Activated effector memory CD4-positive, alpha-beta T cell treated with Interleukin-2 at 50 U/mL for 16 hours (primary cell): ENCODE measurements at regions not wholly inside any gene's neighbourhood (a gene's known extent, or its start where the extent isn't known, plus 50 kb on each side); places are given as distances from the start of the nearest gene placed in this dataset.
"Not testable (repeated sequence)": the region's sequence is repeated elsewhere in the genome, so short reads cannot be mapped to it uniquely, and the experiment has no call there.

Experiments used
- DNase-seq: peaks from one replicate; pipeline ENCODE4 v3.0.0-alpha.2; 2020

DNA sequence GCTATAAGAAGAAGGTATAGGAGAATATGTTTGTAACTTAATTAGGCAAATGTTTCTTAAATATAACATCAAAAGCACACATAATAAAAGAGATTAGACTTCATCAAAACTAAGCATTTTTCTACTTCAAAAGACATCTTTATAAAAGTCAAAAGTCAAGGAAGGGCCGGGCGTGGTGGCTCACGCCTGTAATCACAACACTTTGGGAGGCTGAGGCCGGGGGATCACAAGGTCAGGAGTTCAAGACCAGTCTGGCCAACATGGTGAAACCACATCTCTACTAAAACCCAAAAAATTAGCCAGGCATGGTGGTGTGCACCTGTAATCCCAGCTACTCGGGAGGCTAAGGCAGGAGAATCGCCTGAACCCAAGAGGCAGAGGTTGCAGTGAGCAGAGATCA is 951.0 kb upstream of the C9orf72 start:
- DNase-seq = not testable (repeated sequence)

DNA sequence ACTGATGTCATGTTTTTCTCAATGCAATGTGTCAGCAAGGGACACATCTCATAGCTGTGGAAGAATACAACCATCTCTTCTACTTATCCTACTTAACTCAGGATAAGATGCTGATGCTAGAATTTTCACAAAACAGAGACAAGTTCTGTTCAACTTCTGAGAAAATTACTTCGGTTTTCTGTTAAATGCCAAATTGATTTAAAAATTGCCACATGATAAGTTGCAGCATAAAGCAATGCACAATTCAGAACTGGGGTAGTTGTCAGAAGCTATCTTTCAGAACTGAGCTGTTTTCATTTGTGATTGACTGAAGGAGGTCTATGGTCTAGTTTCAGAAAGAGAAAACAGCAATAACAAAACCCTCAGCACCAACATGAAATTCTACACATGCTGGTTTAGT is 954.8 kb upstream of the C9orf72 start:
- no peak for DNase-seq

DNA sequence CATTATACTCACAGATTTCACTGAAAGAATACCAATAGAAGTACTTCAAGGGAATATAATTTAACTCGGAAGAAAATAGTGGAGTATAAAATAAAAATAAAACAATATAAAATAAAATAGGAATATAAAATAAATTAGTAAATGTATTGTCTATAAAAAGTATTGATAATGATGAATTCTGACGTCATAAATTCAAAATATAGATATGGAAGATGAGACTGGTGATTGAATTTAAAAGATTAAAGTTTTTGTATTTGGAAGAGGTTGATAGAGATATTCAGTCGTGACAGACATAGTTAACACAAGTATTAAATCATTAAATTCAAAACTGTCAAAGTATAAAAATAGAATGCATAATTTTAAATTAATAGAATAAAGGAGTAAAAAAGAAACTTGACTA is 964.9 kb upstream of the C9orf72 start:
- no peak for DNase-seq

DNA sequence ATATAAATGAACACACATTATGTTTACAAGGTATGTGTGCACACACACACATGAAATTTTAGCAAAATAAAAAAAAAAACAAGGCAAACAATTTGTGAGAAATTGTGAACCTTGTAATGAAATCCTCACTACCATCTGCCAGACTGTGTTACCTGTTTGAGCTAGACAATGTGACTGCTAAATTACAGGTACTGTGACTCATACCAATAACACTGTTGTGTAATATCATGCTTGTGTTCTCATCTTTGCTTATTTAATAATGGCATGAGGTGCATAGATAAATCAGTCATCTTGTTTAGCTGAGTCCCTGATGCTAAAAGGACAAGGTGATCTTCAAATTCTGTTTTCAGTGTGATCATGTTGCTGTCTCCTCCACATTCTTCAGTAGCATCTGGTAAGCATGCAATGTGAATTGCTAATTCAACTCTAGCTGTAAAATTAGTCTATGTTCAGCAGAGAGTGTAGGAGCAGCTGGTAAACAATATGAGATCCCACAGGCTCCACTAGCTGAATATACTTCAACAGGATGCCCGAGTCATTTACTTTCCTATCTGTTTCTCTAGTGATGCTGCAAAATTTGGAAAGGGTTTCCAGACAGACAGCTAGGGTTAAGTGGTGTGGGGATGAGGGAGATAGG is 966.3 kb upstream of the C9orf72 start:
- DNase-seq = no peak

DNA sequence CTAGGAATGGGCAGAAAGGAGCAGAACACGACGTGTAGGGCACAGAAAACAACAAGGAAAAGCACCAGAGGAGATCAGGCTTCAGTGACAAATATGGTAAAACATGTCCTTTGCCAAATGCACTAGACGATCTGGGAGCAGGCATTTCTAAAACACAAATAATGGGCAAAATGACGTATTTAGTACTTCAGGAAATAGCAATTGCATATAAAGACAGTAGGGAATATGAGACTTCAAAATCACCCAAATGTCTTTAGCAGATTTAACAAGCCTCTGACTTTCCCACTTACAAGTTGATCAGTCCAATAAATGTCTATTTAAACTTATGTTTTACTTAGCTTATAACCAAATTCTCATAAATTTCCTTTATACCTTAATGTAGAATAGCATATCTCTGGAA is 969.6 kb upstream of the C9orf72 start:
- DNase-seq = no peak

DNA sequence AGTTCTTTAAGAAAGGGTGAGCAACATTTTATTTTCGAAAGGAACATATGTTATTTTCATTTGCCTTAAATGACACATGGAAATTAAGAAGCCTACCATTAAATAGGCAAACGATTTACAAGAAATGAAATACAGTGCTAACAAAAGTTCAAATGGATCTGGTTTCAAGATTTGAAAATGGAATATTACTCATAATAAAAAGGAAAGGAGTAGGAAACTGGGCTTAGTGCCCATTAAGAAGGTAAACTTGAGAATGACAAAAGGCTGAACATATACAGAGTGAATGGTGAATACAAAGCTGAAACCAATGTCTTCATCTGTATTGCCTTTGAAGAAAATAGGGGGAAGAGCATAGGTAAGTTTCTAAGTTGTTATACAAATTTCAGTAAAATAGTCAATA is 974.2 kb upstream of the C9orf72 start:
- DNase-seq = no peak

DNA sequence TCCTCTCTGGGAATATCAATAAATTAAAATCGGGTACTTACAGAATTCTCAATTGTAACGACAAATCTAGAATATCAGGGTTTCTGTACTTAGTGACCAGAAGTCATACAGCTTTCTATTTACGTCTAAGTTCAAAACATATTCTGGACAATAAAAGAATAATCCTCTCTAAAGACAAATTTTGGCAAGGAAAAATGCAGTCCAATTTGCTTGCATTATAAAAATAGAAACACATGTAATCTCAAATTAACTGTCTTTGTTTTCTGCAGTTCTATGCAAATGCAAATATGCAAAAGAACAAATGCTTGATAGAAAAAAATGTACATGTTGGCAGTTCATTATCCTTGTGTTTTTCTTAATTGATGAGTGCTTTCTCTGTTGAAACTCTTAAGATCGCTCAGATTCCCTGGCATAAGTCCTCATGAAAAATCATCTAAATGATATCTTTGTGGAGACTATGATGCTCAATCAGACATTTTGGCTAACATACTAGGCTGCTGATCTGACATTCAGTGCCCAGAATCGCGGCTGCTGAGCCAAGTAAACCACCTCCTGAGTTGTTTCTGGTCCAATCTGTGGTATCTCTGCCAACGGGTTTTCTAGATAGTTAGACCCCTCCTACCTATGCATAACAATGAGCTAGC is 990.1 kb upstream of the C9orf72 start:
- no peak for DNase-seq

DNA sequence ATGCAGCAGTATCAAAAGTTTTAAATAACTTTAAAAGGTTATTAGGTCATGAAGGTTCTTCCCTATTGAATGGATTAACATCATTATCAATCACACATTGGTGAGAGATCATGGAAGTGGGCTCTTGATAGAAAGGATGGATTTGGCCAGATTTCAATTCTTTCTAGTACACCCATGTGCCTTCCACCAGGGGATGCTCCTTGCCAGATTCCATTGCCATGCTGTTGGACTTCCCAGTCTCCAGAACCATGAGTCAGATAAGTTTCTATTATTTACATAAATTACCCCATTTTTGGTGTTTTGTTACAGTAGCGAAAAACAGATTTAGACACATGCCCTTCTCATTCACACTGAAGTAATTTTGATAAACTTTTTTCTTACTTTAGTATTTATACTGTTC is 1010.6 kb upstream of the C9orf72 start:
- no peak for DNase-seq

DNA sequence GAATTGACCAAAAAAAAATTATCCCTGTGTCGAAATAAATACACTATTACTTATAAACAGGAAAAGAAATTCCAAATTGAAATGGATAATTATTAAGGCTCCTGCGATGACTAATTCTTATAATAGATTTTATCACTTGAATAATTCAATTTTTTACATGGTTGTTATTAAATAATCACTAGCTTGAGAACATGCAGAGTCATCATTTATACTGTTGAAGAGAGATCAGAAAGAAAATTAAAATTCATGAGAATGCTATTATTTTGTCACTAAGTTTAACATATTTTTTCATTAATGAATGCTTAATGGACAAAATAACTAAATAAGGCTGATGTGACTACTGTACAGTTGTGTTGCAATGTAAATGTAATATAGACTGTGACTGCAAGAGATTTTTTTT is 1011.3 kb upstream of the C9orf72 start:
- no peak for DNase-seq

DNA sequence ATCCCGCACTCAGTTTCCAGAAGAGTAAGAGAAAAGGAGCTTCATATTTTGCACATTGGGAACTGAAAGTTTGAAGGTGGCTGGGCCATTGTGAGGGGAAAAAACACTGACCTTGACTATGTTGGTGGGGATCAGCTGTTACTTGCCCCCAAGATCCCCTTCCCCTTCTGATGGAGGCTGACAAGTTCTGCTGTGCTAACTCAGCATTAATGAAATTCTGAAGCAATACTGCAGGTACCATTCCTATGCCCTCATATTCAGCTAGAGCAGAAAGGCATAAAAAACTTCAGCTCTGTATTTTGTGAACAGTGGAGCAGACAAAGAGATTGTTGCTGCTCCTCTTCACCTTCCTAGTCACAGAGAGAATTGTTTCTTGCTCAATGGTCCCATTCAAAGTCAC is 1013.8 kb upstream of the C9orf72 start:
- no peak for DNase-seq

DNA sequence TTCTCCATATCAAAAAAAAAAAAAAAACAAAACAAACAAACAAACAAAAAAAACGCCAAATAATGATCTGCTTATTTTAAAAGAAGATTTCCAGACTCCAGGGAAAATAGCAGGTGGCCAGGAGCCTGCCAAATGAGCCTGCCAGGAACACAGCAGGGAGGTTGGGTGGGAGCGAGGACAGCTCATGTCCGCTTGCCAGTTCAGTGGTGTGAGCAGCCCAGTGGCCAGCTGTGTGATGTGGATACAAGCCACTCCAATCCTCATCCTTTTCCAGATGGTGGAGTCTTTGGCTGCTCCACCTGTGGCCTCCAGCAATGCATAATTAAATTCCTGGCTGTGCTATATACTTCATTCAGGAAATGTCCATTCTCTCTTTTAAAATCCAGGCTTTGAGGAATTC is 1025.1 kb upstream of the C9orf72 start:
- no peak for DNase-seq

DNA sequence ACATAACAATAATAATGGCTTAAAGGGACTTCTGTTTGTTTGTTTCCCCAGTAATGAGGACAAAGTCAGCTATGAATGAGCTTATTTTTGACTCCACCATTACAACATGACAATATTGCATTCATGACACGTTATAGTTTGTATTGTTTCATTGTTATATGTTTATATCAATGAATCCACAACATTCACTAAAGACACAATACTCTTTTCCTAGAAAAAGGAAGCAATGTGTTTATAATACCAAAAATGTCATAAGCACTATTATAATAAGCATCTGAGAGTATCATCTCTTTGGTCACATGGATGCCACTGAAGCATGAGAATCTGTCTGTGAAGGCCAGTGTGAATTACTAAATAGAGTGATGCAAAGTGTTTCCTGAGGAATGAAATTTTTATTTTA is 1026.9 kb upstream of the C9orf72 start:
- no peak for DNase-seq

DNA sequence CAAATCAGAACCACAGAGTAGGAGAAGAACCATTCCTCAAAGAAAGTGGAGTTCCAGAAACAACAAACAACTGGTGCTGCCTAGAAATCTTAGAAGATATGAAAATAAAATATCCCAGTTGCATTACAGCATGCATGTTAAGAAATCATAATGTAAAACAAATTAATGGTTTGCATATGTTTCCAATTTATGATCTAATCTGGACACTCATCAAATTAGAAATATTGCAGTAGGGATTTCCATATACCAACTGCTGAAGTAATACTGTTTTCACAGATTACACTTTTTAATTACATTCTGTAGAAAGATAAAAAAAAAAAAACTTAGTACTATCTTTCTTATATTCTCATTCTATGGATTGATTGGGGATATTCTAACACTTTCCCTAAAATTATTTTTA is 1034.6 kb upstream of the C9orf72 start:
- DNase-seq = no peak

DNA sequence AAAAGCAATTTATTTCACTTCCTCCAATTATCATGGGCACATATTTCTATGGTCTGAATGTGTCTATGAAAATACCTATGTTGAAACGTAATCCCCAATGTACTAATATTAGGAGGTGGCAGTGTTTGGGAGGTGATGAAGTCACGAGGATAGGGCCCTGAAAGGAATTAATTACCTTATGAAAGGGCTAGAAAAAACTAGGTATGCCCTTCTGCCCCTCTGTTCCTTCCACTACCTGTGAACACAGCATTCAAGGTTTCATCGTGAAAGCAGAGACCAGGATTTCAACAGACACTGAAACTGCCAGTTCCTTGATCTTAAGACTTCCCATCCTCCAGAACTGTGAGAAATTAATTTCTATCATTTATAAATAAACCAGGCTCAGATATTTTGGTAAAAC is 1037.1 kb upstream of the C9orf72 start:
- no peak for DNase-seq

DNA sequence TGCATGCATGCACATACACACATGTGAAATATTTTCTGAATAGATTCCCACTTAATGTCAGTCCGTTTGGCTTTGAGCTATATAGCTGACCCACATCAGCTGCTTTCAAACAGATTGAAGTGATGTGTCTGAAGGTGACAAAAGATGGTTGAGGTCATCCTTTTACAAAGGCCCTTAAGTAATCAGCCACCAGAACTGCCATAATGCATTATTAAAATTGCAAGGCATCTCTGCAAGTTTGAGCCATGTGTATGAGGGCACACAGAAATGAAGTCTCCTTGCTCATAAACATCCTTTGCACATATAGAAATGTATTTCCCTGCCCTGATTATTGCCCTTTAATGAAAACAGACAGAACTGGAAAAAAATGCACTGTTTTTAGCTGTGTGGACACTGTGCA is 1043.0 kb upstream of the C9orf72 start:
- no peak for DNase-seq

DNA sequence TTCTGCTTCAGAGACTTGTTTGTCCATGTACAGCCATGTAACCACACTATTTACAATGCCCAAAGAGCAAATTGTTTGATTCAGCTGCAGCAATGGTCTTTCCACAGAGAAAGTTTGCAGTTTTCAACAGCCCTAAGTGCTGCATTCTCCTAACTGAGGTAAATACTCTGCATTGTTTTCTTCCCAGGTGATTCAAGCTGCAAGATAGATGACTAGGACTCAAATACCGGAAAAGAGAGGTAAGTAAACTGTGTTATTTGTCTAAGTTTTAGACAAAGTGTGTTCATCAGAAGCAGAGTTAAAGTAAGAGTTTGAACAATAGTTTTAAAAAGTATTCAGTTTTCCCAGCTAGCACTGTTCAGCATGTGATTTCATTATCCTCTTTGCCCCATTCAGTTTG is 1046.7 kb upstream of the C9orf72 start:
- no peak for DNase-seq

DNA sequence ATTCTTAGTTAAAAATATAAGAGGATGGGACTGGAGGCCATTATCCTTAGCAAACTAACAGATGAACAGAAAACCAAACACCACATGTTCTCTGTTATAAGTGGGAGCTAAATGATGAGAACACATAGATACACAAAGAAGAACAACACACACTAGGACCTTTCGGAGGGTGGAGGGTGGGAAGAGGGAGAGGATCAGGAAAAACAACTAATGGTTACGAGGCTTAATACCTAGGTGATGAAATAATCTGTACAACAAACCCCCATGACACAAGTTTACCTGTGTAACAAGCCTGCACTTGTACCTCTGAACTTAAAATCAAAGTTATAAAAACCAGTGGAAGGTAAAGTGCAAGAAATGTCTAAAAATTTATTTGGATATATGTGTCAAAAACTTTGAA is 1047.4 kb upstream of the C9orf72 start:
- DNase-seq = no peak

DNA sequence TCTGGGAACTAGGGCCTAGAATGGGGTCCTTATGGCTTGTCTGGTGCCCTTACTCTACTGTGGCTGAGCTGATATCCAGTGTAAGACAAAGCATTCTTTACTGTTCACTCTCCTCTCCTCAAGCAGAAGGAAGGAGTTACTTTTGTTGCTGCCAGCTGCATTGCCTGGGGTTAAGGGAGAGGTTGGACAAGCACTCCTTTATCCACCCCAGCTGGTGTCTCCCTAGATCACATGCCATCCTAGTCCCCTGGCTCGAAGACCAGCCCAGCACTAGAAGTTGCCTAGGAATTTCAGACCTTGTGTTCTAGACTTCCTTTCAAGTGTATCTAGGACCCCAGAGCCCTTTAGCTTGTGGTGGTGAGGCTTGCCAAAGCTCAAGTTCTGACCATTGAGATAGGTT is 1051.5 kb upstream of the C9orf72 start:
- DNase-seq = no peak

DNA sequence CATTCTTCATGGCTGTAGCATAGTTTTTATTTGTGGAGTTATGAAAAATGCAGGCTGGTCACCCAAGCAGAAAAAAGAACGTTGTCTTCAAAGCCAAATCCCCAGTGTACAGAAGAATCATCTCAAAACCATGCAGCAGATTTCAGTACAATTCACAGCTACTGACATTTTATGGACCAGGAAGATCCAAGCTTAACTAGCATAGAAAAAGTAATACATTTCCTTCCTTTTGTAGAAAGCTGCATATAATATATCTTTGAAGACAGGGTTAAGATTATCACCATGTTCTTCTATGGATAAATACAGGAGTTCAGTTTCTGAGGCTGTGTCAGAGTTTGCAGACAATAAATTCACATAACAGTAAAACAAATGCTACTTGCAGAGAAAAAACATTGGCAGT is 1054.8 kb upstream of the C9orf72 start:
- DNase-seq = no peak

DNA sequence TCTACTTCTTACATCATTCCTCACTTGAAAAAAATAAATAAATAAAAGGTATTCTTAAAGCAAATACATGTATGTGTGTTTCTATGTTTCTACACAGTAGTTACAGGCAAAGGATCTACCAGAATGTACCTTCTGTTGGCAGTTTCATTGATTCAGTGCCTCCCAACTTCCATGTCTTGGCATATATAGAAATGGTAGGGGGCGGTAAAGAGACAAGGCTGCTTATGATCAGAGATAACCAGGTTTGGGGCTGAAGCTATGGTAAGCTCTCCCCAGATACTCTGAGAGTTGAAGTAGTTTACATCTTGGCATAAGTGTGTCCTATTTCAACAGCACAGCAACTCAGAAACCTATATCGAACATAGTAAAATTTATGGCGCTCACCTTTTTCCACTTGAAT is 1075.4 kb upstream of the C9orf72 start:
- DNase-seq = no peak

DNA sequence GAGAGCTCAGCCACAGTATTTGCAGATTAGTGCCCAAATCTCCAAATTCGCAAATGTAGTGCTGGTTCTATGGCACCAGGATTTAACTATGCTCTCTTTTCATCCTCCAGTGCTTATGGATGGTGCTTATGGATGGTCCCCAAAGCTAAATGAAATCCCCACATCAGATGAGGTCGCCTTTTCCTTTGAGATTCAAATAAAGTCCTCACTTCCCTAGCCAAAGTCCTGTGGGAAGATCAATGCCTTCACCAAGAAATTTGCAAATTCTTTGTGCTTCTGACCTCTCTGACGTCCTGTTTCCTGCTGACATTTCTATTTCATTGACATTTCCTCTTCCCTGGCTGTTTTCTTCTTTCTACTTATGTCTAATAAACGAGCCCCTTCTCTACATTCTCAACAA is 1077.0 kb upstream of the C9orf72 start:
- DNase-seq = no peak

DNA sequence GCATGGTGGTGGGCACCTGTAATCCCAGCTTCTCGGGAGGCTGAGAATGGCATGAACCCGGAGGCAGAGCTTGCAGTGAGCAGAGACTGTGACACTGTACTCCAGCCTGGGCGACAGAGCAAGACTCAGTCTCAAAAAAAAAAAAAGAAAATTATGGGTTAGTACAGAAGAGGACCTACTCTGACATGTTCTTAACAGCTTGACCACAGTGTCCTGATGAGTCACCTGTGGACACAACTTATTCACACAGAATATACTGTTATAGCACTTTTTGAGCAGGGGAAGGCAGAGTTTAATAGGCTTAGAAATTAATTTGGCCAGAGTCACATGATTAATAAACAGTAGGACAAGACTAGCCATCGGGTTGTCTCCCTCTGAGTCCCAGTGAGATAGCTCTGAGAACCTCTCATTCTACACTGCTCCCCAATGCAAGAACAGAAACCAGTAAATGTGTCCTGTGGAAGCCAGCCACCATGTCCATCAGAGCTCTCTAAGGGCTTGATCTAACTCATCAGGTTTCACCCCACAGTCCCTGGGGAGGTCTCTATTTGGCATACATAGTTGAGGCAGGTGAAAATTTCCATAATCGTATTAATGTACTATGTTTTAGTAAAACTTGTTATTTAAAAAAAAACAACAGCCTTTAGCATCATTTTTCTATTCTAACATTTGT is 1077.9 kb upstream of the C9orf72 start:
- DNase-seq = no peak

DNA sequence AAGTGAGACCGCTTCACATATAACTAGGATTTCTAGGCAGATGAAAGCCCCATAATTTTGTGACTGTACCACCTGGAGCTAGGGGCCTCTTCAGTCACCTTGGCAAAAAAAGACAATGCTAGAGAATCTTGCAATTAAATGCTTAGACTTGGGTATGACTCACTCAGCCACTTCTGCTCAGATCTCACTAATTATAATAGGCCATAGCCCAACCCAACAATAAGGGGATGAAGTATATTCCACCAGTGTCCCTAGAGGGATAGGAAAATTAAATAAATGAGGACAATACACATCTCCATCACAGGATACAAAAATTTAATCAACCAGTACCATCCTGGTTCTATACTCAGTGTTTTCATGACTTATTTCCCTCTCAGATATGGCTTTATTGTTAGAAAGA is 1079.9 kb upstream of the C9orf72 start:
- no peak for DNase-seq

DNA sequence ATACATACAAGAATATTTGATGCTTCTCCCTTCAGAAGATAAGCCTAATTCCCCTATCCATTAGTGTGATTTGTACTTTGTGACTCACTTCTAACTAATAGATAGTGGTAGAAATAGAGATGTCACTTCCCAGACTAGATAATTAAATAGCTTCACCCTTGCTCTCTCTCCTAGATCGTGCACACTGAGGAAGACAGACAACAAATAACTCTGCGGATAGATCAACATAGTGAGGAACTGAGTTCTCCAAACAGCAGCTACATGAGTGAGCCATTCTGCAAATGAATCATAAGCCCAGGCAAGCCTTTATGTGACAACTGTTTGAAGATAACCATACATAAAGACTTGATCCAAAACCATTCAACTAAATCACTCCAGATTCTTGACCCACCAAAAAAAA is 1083.4 kb upstream of the C9orf72 start:
- no peak for DNase-seq

DNA sequence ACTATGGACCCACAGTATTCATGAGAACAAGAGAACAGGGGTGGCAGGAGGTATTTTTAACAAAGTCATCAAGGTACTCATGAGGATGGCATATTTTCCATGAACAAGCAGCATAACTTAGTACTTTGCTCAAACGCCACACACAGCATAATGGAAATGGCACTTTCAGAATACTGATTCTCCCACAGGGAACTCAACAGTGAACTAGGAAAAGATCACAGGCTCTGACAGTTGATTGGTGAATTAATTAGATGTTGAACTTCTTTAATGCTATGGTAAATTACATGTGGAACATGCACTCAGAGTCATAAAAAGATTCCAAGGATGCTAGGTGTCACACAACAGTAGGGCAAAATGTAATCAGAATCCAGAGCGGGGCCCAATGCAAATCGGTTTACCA is 1088.6 kb upstream of the C9orf72 start:
- no peak for DNase-seq
